GM23338 (cell line): ENCODE measurements at regions not wholly inside any gene's neighbourhood (a gene's known extent, or its start where the extent isn't known, plus 50 kb on each side); places are given as distances from the start of the nearest gene placed in this dataset.

ENCODE experiments used
- ATAC-seq: fragments of 200-7000 bp; cut with Tn5 transposase; 3 replicates; pipeline ENCODE4 v1.9.1; 2020
- DNase-seq: peaks from one replicate; pipeline ENCODE4 v3.0.0-alpha.2; 2015; ENCODE audit warnings: low spot score
- H2AFZ ChIP-seq: fragments of 200-600 bp; sonication (generic); 2 replicates; pipeline ENCODE4 v1.8.0; 2016; ENCODE audit warnings: antibody characterized with exemption, mild to moderate bottlenecking, moderate library complexity
- H3F3A ChIP-seq: fragments of 200-600 bp; sonication (generic); replicated peaks from 2 replicates; pipeline ENCODE4 v1.8.0; 2017; ENCODE audit warnings: antibody characterized with exemption, mixed run types, low read depth
- H3K27ac ChIP-seq: fragments of 200-600 bp; sonication (generic); 2 replicates; pipeline ENCODE4 v1.6.1; 2016; ENCODE audit warnings: low read depth
- H3K27me3 ChIP-seq: fragments of 200-600 bp; sonication (generic); 2 replicates; pipeline ENCODE4 v1.8.0; 2016; ENCODE audit warnings: mild to moderate bottlenecking, mixed run types, moderate library complexity; ENCODE audit not compliant: insufficient read depth
- H3K36me3 ChIP-seq: fragments of 200-600 bp; sonication (generic); 2 replicates; pipeline ENCODE4 v1.8.0; 2016; ENCODE audit warnings: mild to moderate bottlenecking; ENCODE audit not compliant: insufficient read depth
- H3K4me1 ChIP-seq: fragments of 200-600 bp; sonication (generic); 2 replicates; pipeline ENCODE4 v1.8.0; 2016; ENCODE audit warnings: mild to moderate bottlenecking, moderate library complexity; ENCODE audit not compliant: insufficient read depth
- H3K4me2 ChIP-seq: fragments of 200-600 bp; sonication (generic); 2 replicates; pipeline ENCODE4 v1.7.1; 2017; ENCODE audit warnings: mixed run types
- H3K4me3 ChIP-seq: fragments of 200-600 bp; sonication (generic); 2 replicates; pipeline ENCODE4 v1.6.1; 2016; ENCODE audit warnings: mixed run types
- H3K79me2 ChIP-seq: fragments of 200-600 bp; sonication (generic); replicated peaks from 2 replicates; pipeline ENCODE4 v1.8.0; 2017; ENCODE audit warnings: mild to moderate bottlenecking; ENCODE audit not compliant: insufficient read depth
- H3K9me2 ChIP-seq: fragments of 200-600 bp; sonication (generic); 2 replicates; pipeline ENCODE4 v1.8.0; 2017; ENCODE audit not compliant: insufficient read depth
- H4K20me1 ChIP-seq: fragments of 200-600 bp; sonication (generic); replicated peaks from 2 replicates; pipeline ENCODE4 v1.8.0; 2017; ENCODE audit warnings: mild to moderate bottlenecking; ENCODE audit not compliant: insufficient read depth
- H3K27ac Mint-ChIP-seq: 2 replicates; pipeline ENCODE4 v1.8.0; 2020; ENCODE audit warnings: inconsistent platforms, mild to moderate bottlenecking, moderate library complexity, mixed read lengths
- H3K27me3 Mint-ChIP-seq: 3 replicates; pipeline ENCODE4 v1.8.0; 2022; ENCODE audit warnings: low read depth, mild to moderate bottlenecking, moderate library complexity, mixed read lengths, inconsistent platforms; ENCODE audit not compliant: insufficient read depth, poor library complexity
- H3K36me3 Mint-ChIP-seq: 3 replicates; pipeline ENCODE4 v1.8.0; 2021; ENCODE audit warnings: low read depth, mild to moderate bottlenecking, inconsistent platforms, moderate library complexity, mixed read lengths
- H3K4me1 Mint-ChIP-seq: 3 replicates; pipeline ENCODE4 v1.8.0; 2020; ENCODE audit warnings: mild to moderate bottlenecking, inconsistent platforms, mixed read lengths
- H3K4me3 Mint-ChIP-seq: 3 replicates; pipeline ENCODE4 v1.8.0; 2021; ENCODE audit warnings: moderate library complexity, mild to moderate bottlenecking, inconsistent platforms, mixed read lengths
- H3K9me3 Mint-ChIP-seq: 3 replicates; pipeline ENCODE4 v1.8.0; 2020; ENCODE audit warnings: moderate library complexity, mild to moderate bottlenecking, inconsistent platforms, mixed read lengths
- CREB1 ChIP-seq: fragments of 250-450 bp; sonication (Bioruptor Pico); IDR thresholded peaks from 2 replicates; pipeline ENCODE4 v1.5.0; 2020; ENCODE audit warnings: low read depth, mild to moderate bottlenecking, moderate library complexity
- EZH2 ChIP-seq: fragments of 200-600 bp; sonication (generic); IDR thresholded peaks from one replicate; pipeline ENCODE4 v1.8.0; 2017; ENCODE audit warnings: antibody characterized with exemption, mild to moderate bottlenecking, low read depth; ENCODE audit not compliant: unreplicated experiment
- EZH2phosphoT487 ChIP-seq: fragments of 200-600 bp; sonication (generic); IDR thresholded peaks from one replicate; pipeline ENCODE4 v1.8.1; 2018; ENCODE audit warnings: antibody characterized with exemption; ENCODE audit not compliant: unreplicated experiment
- JUNB ChIP-seq: IDR thresholded peaks from one replicate; pipeline ENCODE4 v1.6.1; 2016; ENCODE audit warnings: antibody characterized with exemption; ENCODE audit not compliant: unreplicated experiment
- NANOG ChIP-seq: IDR thresholded peaks from 2 replicates; pipeline ENCODE4 v1.6.1; 2016; ENCODE audit warnings: antibody characterized with exemption, borderline replicate concordance
- POLR2AphosphoS5 ChIP-seq: IDR thresholded peaks from 2 replicates; pipeline ENCODE4 v1.6.1; 2016; ENCODE audit warnings: antibody characterized with exemption, low read depth
- REST ChIP-seq: IDR thresholded peaks from one replicate; pipeline ENCODE4 v1.6.1; 2018; ENCODE audit warnings: antibody characterized with exemption; ENCODE audit not compliant: unreplicated experiment
- STAT1 ChIP-seq: IDR thresholded peaks from one replicate; pipeline ENCODE4 v1.6.1; 2016; ENCODE audit warnings: antibody characterized with exemption; ENCODE audit not compliant: unreplicated experiment
- ZNF462 ChIP-seq: fragments of 250-450 bp; sonication (Bioruptor Pico); IDR thresholded peaks from 2 replicates; pipeline ENCODE4 v1.5.0; 2020; ENCODE audit warnings: mild to moderate bottlenecking, moderate library complexity
- TF ChIP-seq, protein P1 (sequence below): IDR thresholded peaks from 2 replicates; pipeline ENCODE4 v1.6.1; 2016; ENCODE audit warnings: antibody characterized with exemption
- TF ChIP-seq, protein P2 (sequence below), 2 experiments: fragments of 200-600 bp in 1 of 2; sonication (generic) in 1 of 2; conservative IDR thresholded peaks; 2 replicates each; pipeline versions ENCODE4 v1.5.1 to v1.6.1; 2016 to 2017; ENCODE audit warnings: antibody characterized with exemption in 2 of 2, low read depth in 2 of 2, mild to moderate bottlenecking in 2 of 2, moderate library complexity in 1 of 2

GRCh38 chr10:29956335-29956924 is 103.0 kb downstream of the JCAD start:
- Histone ChIP-seq H3K27me3 (no peaks in the 10 kb centered on the region), H3K4me2 (no peak overlapping the region), H3K79me2 (no peaks in the 10 kb centered on the region), H2AFZ (no peak overlapping the region), H3F3A (no peaks in the 10 kb centered on the region), H3K27ac (no peak overlapping the region), H3K4me1 (no peaks in the 10 kb centered on the region), H3K9me2 (no peaks in the 10 kb centered on the region), H3K36me3 (no peaks in the 10 kb centered on the region), H3K4me3 (no peak overlapping the region), H4K20me1 (no peaks in the 10 kb centered on the region)
- Mint-ChIP-seq H3K4me3 (no peak overlapping the region), H3K9me3 (no peaks in the 10 kb centered on the region), H3K36me3 (no peaks in the 10 kb centered on the region; the same call in 2 of the 3 replicates), H3K4me1 (peaks cover 3% of the 10 kb centered on the region; the same call in 1 of the 3 replicates), H3K27ac (no peak overlapping the region), H3K27me3 (peaks cover 3% of the 10 kb centered on the region)
- ATAC-seq (no peak), DNase-seq (no peak)
- TF ChIP-seq CREB1 (CRISPR knock-in tag) (no peak), REST (no peak), EZH2 (no peak), JUNB (no peak), POLR2AphosphoS5 (no peak), STAT1 (no peak), EZH2phosphoT487 (no peak), ZNF462 (CRISPR knock-in tag) (no peak), NANOG (no peak)
- TF ChIP-seq, protein P1, sequence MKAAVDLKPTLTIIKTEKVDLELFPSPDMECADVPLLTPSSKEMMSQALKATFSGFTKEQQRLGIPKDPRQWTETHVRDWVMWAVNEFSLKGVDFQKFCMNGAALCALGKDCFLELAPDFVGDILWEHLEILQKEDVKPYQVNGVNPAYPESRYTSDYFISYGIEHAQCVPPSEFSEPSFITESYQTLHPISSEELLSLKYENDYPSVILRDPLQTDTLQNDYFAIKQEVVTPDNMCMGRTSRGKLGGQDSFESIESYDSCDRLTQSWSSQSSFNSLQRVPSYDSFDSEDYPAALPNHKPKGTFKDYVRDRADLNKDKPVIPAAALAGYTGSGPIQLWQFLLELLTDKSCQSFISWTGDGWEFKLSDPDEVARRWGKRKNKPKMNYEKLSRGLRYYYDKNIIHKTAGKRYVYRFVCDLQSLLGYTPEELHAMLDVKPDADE, result no peak
- TF ChIP-seq, protein P2, sequence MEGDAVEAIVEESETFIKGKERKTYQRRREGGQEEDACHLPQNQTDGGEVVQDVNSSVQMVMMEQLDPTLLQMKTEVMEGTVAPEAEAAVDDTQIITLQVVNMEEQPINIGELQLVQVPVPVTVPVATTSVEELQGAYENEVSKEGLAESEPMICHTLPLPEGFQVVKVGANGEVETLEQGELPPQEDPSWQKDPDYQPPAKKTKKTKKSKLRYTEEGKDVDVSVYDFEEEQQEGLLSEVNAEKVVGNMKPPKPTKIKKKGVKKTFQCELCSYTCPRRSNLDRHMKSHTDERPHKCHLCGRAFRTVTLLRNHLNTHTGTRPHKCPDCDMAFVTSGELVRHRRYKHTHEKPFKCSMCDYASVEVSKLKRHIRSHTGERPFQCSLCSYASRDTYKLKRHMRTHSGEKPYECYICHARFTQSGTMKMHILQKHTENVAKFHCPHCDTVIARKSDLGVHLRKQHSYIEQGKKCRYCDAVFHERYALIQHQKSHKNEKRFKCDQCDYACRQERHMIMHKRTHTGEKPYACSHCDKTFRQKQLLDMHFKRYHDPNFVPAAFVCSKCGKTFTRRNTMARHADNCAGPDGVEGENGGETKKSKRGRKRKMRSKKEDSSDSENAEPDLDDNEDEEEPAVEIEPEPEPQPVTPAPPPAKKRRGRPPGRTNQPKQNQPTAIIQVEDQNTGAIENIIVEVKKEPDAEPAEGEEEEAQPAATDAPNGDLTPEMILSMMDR (conservative IDR thresholded peaks at IDR 0.05; ENCODE audit: low read depth in 2 of 2), result no peak
